ENCODE measurements at regions not wholly inside any gene's neighbourhood (a gene's known extent, or its start where the extent isn't known, plus 50 kb on each side); places are given as distances from the start of the nearest gene placed in this dataset.

- Histone ChIP-seq H3K79me2 (ENCODE audit: control insufficient read depth, insufficient read depth, low read length, poor library complexity) (no peaks in the 10 kb centered on the region), H2AFZ (ENCODE audit: insufficient read depth, low read length, poor library complexity) (no peak overlapping the region), H3K4me1 (ENCODE audit: control insufficient read depth in 1 of 2, insufficient read depth in 2 of 2, low read length in 2 of 2) (no peaks in the 10 kb centered on the region), H3K79me1 (ENCODE audit: low read length) (no peaks in the 10 kb centered on the region), H3K27me3 (ENCODE audit: insufficient read depth, low read length) (no peaks in the 10 kb centered on the region), H4K12ac (ENCODE audit: low read depth, low read length) (no peak overlapping the region), H3K27ac (ENCODE audit: low read depth, low read length) (no peak overlapping the region), H3K23ac (ENCODE audit: low read length) (no peak overlapping the region), H2BK12ac (ENCODE audit: low read length) (no peak overlapping the region), H2BK120ac (ENCODE audit: insufficient read depth, low read length, poor library complexity) (no peak overlapping the region), H3K14ac (ENCODE audit: low read length) (no peak overlapping the region), H4K8ac (ENCODE audit: low read depth, low read length) (no peak overlapping the region), H3K36me3 (ENCODE audit: control insufficient read depth in 1 of 2, insufficient read depth in 2 of 2, low read length in 2 of 2) (no peaks in the 10 kb centered on the region), H3K4me2 (ENCODE audit: low read length) (no peak overlapping the region), H3K9ac (ENCODE audit: low read length) (no peak overlapping the region), H3K4ac (ENCODE audit: low read depth, low read length) (no peak overlapping the region), H3K9me3 (ENCODE audit: insufficient read depth, low read depth, low read length) (no peaks in the 10 kb centered on the region), H3K4me3 (ENCODE audit: low read depth, low read length) (no peak overlapping the region), H4K91ac (ENCODE audit: low read depth, low read length) (no peak overlapping the region), H2AK5ac (ENCODE audit: low read length) (no peak overlapping the region), H3K18ac (ENCODE audit: low read length) (no peak overlapping the region), H2BK5ac (ENCODE audit: low read depth, low read length, poor library complexity) (no peak overlapping the region)
- WGBS (ENCODE audit: extremely low coverage, insufficient coverage, insufficient read length), result no CpG with 5 or more reads among the region's 5 CpGs
- DNase-seq, result no peak
Measured at GRCh38 chr5:167392240-167392639, 899.2 kb upstream of the WWC1 start.

GRCh38 chr5:167393358-167393757, 898.1 kb upstream of the WWC1 start:
- no peaks in the 10 kb centered on the region for H3K27me3 ChIP-seq (ENCODE audit: insufficient read depth, low read length)
- no peak overlapping the region for H3K23ac ChIP-seq (ENCODE audit: low read length)
- no peak overlapping the region for H2BK12ac ChIP-seq (ENCODE audit: low read length)
- no peak overlapping the region for H3K27ac ChIP-seq (ENCODE audit: low read depth, low read length)
- no peak overlapping the region for H2BK5ac ChIP-seq (ENCODE audit: low read depth, low read length, poor library complexity)
- H3K4ac ChIP-seq (ENCODE audit: low read depth, low read length), result no peak overlapping the region
- no peak overlapping the region for H4K8ac ChIP-seq (ENCODE audit: low read depth, low read length)
- H3K9ac ChIP-seq (ENCODE audit: low read length), result no peak overlapping the region
- H3K4me3 ChIP-seq (ENCODE audit: low read depth, low read length), result no peak overlapping the region
- no peaks in the 10 kb centered on the region for H3K4me1 ChIP-seq (ENCODE audit: control insufficient read depth in 1 of 2, insufficient read depth in 2 of 2, low read length in 2 of 2)
- no peaks in the 10 kb centered on the region for H3K79me2 ChIP-seq (ENCODE audit: control insufficient read depth, insufficient read depth, low read length, poor library complexity)
- no peak overlapping the region for H3K4me2 ChIP-seq (ENCODE audit: low read length)
- no peak overlapping the region for H2BK120ac ChIP-seq (ENCODE audit: insufficient read depth, low read length, poor library complexity)
- no peak overlapping the region for H4K12ac ChIP-seq (ENCODE audit: low read depth, low read length)
- no peak overlapping the region for H3K18ac ChIP-seq (ENCODE audit: low read length)
- no peaks in the 10 kb centered on the region for H3K36me3 ChIP-seq (ENCODE audit: control insufficient read depth in 1 of 2, insufficient read depth in 2 of 2, low read length in 2 of 2)
- H2AFZ ChIP-seq (ENCODE audit: insufficient read depth, low read length, poor library complexity), result no peak overlapping the region
- no peak for DNase-seq
- no peak overlapping the region for H4K91ac ChIP-seq (ENCODE audit: low read depth, low read length)
- no peak overlapping the region for H3K14ac ChIP-seq (ENCODE audit: low read length)
- H2AK5ac ChIP-seq (ENCODE audit: low read length), result no peak overlapping the region
- no peaks in the 10 kb centered on the region for H3K79me1 ChIP-seq (ENCODE audit: low read length)
- H3K9me3 ChIP-seq (ENCODE audit: insufficient read depth, low read depth, low read length), result no peaks in the 10 kb centered on the region

- no peaks in the 10 kb centered on the region for H3K27me3 ChIP-seq (ENCODE audit: insufficient read depth, low read length)
- H3K4ac ChIP-seq (ENCODE audit: low read depth, low read length), result no peak overlapping the region
- no peak overlapping the region for H3K23ac ChIP-seq (ENCODE audit: low read length)
- H3K4me1 ChIP-seq (ENCODE audit: control insufficient read depth in 1 of 2, insufficient read depth in 2 of 2, low read length in 2 of 2), result no peaks in the 10 kb centered on the region
- H3K79me2 ChIP-seq (ENCODE audit: control insufficient read depth, insufficient read depth, low read length, poor library complexity), result no peaks in the 10 kb centered on the region
- no peak overlapping the region for H4K12ac ChIP-seq (ENCODE audit: low read depth, low read length)
- H3K14ac ChIP-seq (ENCODE audit: low read length), result no peak overlapping the region
- no peak overlapping the region for H2BK12ac ChIP-seq (ENCODE audit: low read length)
- H2AK5ac ChIP-seq (ENCODE audit: low read length), result no peak overlapping the region
- no peak overlapping the region for H3K9ac ChIP-seq (ENCODE audit: low read length)
- no peak overlapping the region for H2BK120ac ChIP-seq (ENCODE audit: insufficient read depth, low read length, poor library complexity)
- H3K9me3 ChIP-seq (ENCODE audit: insufficient read depth, low read depth, low read length), result no peaks in the 10 kb centered on the region
- H2AFZ ChIP-seq (ENCODE audit: insufficient read depth, low read length, poor library complexity), result no peak overlapping the region
- H3K36me3 ChIP-seq (ENCODE audit: control insufficient read depth in 1 of 2, insufficient read depth in 2 of 2, low read length in 2 of 2), result no peaks in the 10 kb centered on the region
- no peak overlapping the region for H3K4me2 ChIP-seq (ENCODE audit: low read length)
- no peak overlapping the region for H2BK5ac ChIP-seq (ENCODE audit: low read depth, low read length, poor library complexity)
- DNase-seq, result no peak
- H3K4me3 ChIP-seq (ENCODE audit: low read depth, low read length), result no peak overlapping the region
- no CpG with 5 or more reads among the region's 2 CpGs for WGBS (ENCODE audit: extremely low coverage, insufficient coverage, insufficient read length)
- H4K8ac ChIP-seq (ENCODE audit: low read depth, low read length), result no peak overlapping the region
- H3K18ac ChIP-seq (ENCODE audit: low read length), result no peak overlapping the region
- no peak overlapping the region for H4K91ac ChIP-seq (ENCODE audit: low read depth, low read length)
- no peak overlapping the region for H3K27ac ChIP-seq (ENCODE audit: low read depth, low read length)
- no peaks in the 10 kb centered on the region for H3K79me1 ChIP-seq (ENCODE audit: low read length)
Measured at GRCh38 chr5:167402671-167403070, 888.8 kb upstream of the WWC1 start.

- Histone ChIP-seq H3K9me3 (ENCODE audit: insufficient read depth, low read depth, low read length) (no peaks in the 10 kb centered on the region), H3K23ac (ENCODE audit: low read length) (no peak overlapping the region), H3K18ac (ENCODE audit: low read length) (no peak overlapping the region), H2BK120ac (ENCODE audit: insufficient read depth, low read length, poor library complexity) (no peak overlapping the region), H3K4me1 (ENCODE audit: control insufficient read depth in 1 of 2, insufficient read depth in 2 of 2, low read length in 2 of 2) (no peaks in the 10 kb centered on the region), H3K79me2 (ENCODE audit: control insufficient read depth, insufficient read depth, low read length, poor library complexity) (no peaks in the 10 kb centered on the region), H2BK12ac (ENCODE audit: low read length) (no peak overlapping the region), H2AK5ac (ENCODE audit: low read length) (no peak overlapping the region), H3K36me3 (ENCODE audit: control insufficient read depth in 1 of 2, insufficient read depth in 2 of 2, low read length in 2 of 2) (no peaks in the 10 kb centered on the region), H4K12ac (ENCODE audit: low read depth, low read length) (no peak overlapping the region), H4K91ac (ENCODE audit: low read depth, low read length) (no peak overlapping the region), H2AFZ (ENCODE audit: insufficient read depth, low read length, poor library complexity) (no peak overlapping the region), H4K8ac (ENCODE audit: low read depth, low read length) (no peak overlapping the region), H3K4me2 (ENCODE audit: low read length) (no peak overlapping the region), H3K9ac (ENCODE audit: low read length) (no peak overlapping the region), H3K4ac (ENCODE audit: low read depth, low read length) (no peak overlapping the region), H3K4me3 (ENCODE audit: low read depth, low read length) (no peak overlapping the region), H3K79me1 (ENCODE audit: low read length) (no peaks in the 10 kb centered on the region), H3K27ac (ENCODE audit: low read depth, low read length) (no peak overlapping the region), H2BK5ac (ENCODE audit: low read depth, low read length, poor library complexity) (no peak overlapping the region), H3K14ac (ENCODE audit: low read length) (no peak overlapping the region), H3K27me3 (ENCODE audit: insufficient read depth, low read length) (no peaks in the 10 kb centered on the region)
- DNase-seq, result peak; percentile 19 to 80
Measured at GRCh38 chr5:167406513-167406912, 884.9 kb upstream of the WWC1 start.

DNA sequence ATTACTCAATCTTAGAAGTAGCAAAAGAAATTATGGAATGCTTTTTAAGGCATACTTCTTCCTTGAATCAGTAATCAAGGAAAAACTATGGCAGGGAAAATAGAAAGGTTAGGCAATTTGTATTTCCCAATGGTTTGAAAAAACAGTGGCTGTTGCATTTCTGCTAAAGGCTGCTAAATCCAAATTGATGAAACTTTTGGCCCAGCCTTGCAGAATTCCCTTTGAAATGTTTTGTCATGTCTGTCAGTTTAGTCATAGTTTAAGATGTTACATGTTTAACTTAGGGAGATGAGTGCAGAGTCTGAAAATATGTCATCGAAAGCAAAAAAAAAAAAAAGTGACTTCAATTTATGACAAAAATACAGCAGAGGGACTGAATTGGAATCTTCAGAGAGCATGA, 878.9 kb upstream of the WWC1 start:
- Histone ChIP-seq H3K18ac (ENCODE audit: low read length) (no peak overlapping the region), H3K4me1 (ENCODE audit: control insufficient read depth in 1 of 2, insufficient read depth in 2 of 2, low read length in 2 of 2) (no peaks in the 10 kb centered on the region), H3K27ac (ENCODE audit: low read depth, low read length) (no peak overlapping the region), H3K4me2 (ENCODE audit: low read length) (no peak overlapping the region), H4K12ac (ENCODE audit: low read depth, low read length) (no peak overlapping the region), H3K23ac (ENCODE audit: low read length) (no peak overlapping the region), H3K9me3 (ENCODE audit: insufficient read depth, low read depth, low read length) (no peaks in the 10 kb centered on the region), H2AK5ac (ENCODE audit: low read length) (no peak overlapping the region), H4K91ac (ENCODE audit: low read depth, low read length) (no peak overlapping the region), H3K4me3 (ENCODE audit: low read depth, low read length) (no peak overlapping the region), H4K8ac (ENCODE audit: low read depth, low read length) (no peak overlapping the region), H2BK120ac (ENCODE audit: insufficient read depth, low read length, poor library complexity) (no peak overlapping the region), H3K79me1 (ENCODE audit: low read length) (no peaks in the 10 kb centered on the region), H3K4ac (ENCODE audit: low read depth, low read length) (no peak overlapping the region), H3K9ac (ENCODE audit: low read length) (no peak overlapping the region), H2AFZ (ENCODE audit: insufficient read depth, low read length, poor library complexity) (no peak overlapping the region), H3K36me3 (ENCODE audit: control insufficient read depth in 1 of 2, insufficient read depth in 2 of 2, low read length in 2 of 2) (no peaks in the 10 kb centered on the region), H2BK5ac (ENCODE audit: low read depth, low read length, poor library complexity) (no peak overlapping the region), H3K27me3 (ENCODE audit: insufficient read depth, low read length) (no peaks in the 10 kb centered on the region), H3K79me2 (ENCODE audit: control insufficient read depth, insufficient read depth, low read length, poor library complexity) (no peaks in the 10 kb centered on the region), H2BK12ac (ENCODE audit: low read length) (no peak overlapping the region), H3K14ac (ENCODE audit: low read length) (no peak overlapping the region)
- WGBS (ENCODE audit: extremely low coverage, insufficient coverage, insufficient read length), result no CpG with 5 or more reads among the region's 1 CpG
- DNase-seq, result peak; percentile 3 to 36

Data from trophoblast cell (in vitro differentiated cells and primary cell).